GM12872 (cell line): ENCODE measurements at regions not wholly inside any gene's neighbourhood (a gene's known extent, or its start where the extent isn't known, plus 50 kb on each side); places are given as distances from the start of the nearest gene placed in this dataset.

Experiments
- TF ChIP-seq, protein P1 (sequence below): IDR thresholded peaks from 3 replicates; pipeline ENCODE4 v1.5.1; 2011; ENCODE audit warnings: low read depth, mild to moderate bottlenecking, low read length, moderate library complexity; ENCODE audit not compliant: insufficient read depth

DNA sequence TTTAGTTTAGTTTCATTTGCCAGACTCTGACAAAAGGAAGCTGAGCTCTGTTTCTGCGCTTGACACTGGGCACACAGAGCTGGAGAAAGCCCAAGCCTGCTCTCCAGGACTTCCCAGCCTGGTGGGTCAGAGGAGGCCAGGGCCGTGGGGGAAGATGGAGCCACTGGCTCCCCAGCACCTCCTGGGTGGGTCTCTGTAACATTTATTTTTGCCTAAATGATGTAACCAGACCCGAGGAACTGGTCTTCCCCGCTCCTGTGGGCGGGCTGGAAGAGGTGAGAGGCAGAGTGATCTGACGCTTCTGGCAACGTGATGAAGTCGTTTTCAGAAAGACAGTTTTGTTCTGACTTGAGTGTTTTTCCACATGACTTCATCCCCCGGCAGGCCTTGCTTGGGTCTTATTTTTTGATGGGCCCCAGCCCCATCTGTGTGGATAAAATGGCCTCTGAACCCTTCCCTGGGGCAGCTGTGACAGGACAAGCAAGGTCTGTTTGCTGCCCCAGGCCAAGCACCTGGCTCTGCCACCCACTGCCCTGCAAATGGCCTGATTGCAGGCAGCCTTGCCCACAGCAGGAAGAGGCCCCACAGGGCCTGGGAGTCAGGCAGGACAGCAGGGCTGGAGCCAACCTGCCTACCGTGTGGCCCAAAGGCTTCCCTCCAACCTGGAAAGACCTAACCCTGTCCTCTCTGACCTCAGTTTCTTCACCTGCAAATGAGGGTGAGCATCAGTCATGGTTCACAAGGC is 304.9 kb upstream of the ZMIZ1 start:
- TF ChIP-seq, protein P1, sequence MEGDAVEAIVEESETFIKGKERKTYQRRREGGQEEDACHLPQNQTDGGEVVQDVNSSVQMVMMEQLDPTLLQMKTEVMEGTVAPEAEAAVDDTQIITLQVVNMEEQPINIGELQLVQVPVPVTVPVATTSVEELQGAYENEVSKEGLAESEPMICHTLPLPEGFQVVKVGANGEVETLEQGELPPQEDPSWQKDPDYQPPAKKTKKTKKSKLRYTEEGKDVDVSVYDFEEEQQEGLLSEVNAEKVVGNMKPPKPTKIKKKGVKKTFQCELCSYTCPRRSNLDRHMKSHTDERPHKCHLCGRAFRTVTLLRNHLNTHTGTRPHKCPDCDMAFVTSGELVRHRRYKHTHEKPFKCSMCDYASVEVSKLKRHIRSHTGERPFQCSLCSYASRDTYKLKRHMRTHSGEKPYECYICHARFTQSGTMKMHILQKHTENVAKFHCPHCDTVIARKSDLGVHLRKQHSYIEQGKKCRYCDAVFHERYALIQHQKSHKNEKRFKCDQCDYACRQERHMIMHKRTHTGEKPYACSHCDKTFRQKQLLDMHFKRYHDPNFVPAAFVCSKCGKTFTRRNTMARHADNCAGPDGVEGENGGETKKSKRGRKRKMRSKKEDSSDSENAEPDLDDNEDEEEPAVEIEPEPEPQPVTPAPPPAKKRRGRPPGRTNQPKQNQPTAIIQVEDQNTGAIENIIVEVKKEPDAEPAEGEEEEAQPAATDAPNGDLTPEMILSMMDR, result no peak

DNA sequence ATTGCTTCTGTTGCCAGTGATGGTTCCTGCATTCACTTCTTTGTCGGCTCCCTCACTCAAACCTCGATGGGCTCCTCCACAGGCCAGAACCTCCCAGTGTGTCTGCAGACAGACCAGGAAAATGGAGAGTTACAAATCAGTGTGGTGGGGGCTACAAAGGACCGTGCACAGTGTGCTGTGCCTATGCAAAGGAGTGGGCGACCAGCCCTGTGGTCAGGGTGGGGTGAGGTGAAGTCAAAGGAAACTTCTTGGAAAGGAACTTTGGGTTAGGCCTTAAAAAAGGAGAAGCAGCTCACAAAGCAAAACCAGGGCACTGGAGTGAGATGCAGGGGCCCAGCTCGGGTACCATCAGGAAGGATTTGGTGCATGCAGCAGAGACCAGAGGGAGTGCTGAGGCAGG is 304.3 kb upstream of the ZMIZ1 start:
- TF ChIP-seq, protein P1, result no peak

DNA sequence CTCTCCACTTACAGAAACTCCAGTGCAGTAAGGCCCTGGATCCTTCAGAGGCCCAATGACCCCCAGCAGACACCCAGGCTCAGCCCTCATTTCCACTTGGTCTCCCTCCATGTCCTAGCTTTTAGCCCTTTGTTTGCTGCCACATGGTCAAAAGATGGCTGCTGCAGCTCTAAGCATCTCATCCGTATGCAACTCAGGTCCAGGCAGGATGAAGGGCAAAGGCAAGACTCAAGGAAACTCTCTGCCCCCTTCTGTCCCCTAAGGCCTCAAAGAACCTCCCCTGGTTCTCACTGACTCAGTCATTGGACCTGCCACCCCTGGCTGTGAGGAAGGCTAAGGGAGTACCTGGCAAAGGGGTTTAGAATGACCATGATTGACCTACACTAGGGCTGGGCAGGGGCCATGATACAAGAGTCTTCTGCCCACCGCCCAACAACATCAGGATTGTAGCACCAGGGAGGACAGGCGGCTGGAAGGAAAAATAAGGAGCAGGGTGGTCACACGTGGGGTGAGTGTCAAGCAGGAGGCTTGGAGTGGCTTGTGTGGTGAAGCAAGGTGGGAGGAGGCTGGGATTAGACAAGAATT is 303.8 kb upstream of the ZMIZ1 start:
- TF ChIP-seq, protein P1, result no peak

DNA sequence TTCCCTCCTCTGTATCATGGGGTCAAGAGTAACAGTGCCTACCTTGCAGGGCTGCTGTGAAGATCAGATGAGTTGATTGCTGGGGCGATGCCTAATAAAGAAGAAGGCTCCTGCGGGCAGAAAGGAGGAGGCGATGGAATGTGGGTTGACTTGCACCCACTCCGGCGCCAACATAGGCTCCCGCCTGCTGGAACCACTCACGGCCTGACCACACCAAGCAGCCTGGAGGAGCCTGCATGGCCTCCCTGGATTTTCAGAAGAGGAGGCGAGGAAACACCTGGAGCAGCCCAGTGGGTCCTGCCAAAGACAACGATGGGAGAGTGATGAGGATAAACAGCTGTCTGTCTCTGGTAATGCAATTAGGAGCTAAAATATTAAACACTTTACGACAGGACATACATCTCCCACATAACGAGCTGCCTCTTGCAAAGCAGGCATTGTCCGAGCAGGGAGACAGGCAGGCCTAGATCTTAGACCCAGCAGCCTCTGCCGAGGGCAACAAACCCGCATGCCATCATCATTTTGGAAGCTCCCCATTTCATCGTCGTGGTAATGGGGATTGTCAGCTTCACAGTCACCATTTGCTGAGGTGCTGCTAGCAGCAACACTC is 302.9 kb upstream of the ZMIZ1 start:
- TF ChIP-seq, protein P1, result no peak

DNA sequence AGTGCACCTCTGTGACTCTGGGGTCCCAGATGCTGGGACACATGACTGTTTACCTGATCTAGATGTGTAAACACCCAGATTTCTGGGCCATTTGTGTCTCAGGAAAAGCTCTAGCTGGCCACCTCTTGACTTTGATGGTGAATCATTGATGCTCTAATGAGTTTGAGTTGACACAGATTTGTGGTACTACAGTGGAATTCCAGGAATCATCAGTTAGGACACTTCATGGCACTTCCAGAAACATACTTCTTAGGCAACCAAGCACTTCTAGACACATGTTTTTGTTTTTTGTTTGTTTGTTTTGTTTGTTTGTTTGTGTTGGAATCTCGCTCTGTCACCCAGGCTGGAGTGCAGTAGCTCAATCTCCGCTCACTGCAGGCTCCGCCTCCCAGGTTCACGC is 302.2 kb upstream of the ZMIZ1 start:
- TF ChIP-seq, protein P1, result no peak

DNA sequence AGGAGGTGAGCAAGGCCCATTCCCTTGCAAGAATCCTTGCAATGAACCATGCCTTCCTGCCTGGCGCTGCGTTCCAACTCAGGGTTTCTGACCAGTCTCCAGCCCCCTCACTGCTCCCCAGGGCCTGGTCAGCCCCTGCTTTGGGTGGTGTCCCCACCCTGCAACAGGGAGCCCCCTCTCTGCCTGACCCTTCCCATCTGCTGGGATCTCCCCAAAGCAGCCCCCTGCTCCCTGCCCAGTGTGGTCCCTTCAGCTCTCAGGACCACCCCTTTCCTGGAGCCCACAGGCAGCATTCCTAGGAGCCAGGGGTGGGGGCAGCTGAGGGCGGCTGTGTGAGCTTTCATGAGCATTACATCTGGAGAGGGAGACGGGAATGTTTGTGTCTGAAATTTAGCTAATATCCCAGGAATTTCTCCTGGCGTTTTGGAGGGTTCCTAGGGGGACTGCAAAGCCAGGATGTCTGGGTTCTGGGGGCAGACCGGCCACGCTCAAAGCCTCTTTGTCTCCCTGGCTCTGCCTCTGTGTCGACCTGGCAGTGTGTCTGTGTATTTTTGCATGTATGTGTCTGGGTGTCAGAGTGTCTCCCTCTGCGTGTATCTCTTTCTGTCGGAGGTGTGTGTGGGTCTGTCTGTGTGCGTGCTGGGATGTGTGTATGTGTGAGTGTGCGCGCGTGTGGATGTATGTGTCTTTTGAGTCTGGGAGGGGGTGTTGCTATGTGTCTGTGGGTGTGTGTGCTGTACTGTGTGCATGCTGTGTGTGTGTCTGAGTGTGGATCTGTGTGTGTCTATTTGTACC is 300.5 kb upstream of the ZMIZ1 start:
- TF ChIP-seq, protein P1, result no peak

DNA sequence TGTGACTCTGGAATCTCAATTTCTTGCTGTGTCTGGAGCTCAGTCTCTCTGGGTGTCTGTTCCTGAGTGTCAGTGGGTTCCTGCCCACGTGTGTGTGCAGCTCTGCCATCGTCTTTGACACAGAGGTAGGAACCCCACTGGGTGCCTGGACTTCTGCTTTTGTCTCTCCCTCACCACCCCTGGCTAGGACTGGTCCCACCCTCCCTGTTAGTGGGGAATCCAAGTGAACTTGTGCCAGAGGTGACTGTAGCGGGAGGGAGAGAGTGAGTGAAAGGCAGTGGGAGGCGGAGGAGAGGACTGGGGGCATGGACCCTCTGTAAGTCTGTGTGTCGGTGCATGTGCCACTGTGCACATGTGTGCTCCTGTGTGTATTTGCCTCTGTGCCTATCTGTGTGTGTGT is 299.9 kb upstream of the ZMIZ1 start:
- TF ChIP-seq, protein P1, result no peak
